Karpas-422 (cell line): ENCODE measurements at regions not wholly inside any gene's neighbourhood (a gene's known extent, or its start where the extent isn't known, plus 50 kb on each side); places are given as distances from the start of the nearest gene placed in this dataset.
A peak's percentile ranks its signal among the peaks of the same experiment; 100 is the strongest.

Experiments used
- DNase-seq: peaks from one replicate; pipeline ENCODE4 v3.0.0-alpha.2; 2015
- H2AFZ ChIP-seq: fragments of 200-600 bp; sonication (generic); 2 replicates; pipeline ENCODE4 v1.6.1; 2014; ENCODE audit warnings: antibody characterized with exemption, low read length, mixed read lengths
- H3K27ac ChIP-seq: fragments of 200-600 bp; sonication (generic); 2 replicates; pipeline ENCODE4 v1.5.1; 2014; ENCODE audit warnings: mild to moderate bottlenecking, low read length, moderate library complexity
- H3K27me3 ChIP-seq: fragments of 200-600 bp; sonication (generic); 2 replicates; pipeline ENCODE4 v1.6.1; 2014; ENCODE audit warnings: low read length, mixed read lengths
- H3K36me3 ChIP-seq: fragments of 200-600 bp; sonication (generic); 2 replicates; pipeline ENCODE4 v1.6.1; 2014; ENCODE audit warnings: low read length, mixed read lengths; ENCODE audit not compliant: insufficient read depth
- H3K4me1 ChIP-seq: fragments of 200-600 bp; sonication (generic); 2 replicates; pipeline ENCODE4 v1.6.1; 2014; ENCODE audit warnings: mild to moderate bottlenecking, low read length, mixed read lengths
- H3K4me2 ChIP-seq: fragments of 200-600 bp; sonication (generic); 2 replicates; pipeline ENCODE4 v1.6.1; 2014; ENCODE audit warnings: low read length, low read depth, mild to moderate bottlenecking; ENCODE audit not compliant: poor library complexity, severe bottlenecking
- H3K4me3 ChIP-seq: fragments of 200-600 bp; sonication (generic); 2 replicates; pipeline ENCODE4 v1.5.1; 2014; ENCODE audit warnings: mild to moderate bottlenecking, antibody characterized with exemption, low read length, mixed read lengths
- H3K79me2 ChIP-seq: fragments of 200-600 bp; sonication (generic); 2 replicates; pipeline ENCODE4 v1.6.1; 2014; ENCODE audit warnings: mild to moderate bottlenecking, low read length, mixed read lengths
- H3K9ac ChIP-seq: fragments of 200-600 bp; sonication (generic); 2 replicates; pipeline ENCODE4 v1.6.0; 2014; ENCODE audit warnings: low read length
- H3K9me2 ChIP-seq: fragments of 200-600 bp; sonication (generic), shearing (Covaris generic); replicated peaks from 2 replicates; pipeline ENCODE4 v1.6.0; 2014; ENCODE audit warnings: mild to moderate bottlenecking, low read length, moderate library complexity; ENCODE audit not compliant: insufficient read depth
- H3K9me3 ChIP-seq: fragments of 300-700, 200-600 bp; sonication (generic); 2 replicates; pipeline ENCODE4 v1.6.1; 2014; ENCODE audit warnings: low read length, mixed read lengths
- H4K20me1 ChIP-seq: fragments of 200-600 bp; sonication (generic); 2 replicates; pipeline ENCODE4 v1.6.1; 2014; ENCODE audit warnings: mild to moderate bottlenecking, antibody characterized with exemption, low read length, low read depth; ENCODE audit not compliant: insufficient read depth

DNA sequence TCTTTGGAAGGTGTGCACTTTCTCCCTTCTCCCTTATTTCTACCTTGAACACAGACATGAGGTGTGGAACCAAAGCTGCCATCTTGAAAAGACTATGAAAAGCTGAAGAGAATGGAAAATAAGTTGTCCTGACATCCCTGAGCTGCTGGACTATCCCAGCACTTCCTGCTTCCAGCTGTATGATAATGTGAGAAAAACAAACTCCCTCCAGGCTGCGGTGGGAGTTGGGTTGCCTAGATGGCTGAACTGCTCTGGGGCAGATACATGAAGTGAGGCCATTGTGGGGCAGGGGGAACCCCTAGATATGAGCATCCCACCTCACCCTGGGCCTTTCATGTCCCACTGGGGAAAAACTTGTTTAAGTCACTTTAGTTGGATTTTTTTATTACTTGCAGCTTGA lies 82.4 kb downstream of the BOD1 start:
- no peaks in the 10 kb centered on the region for H4K20me1 ChIP-seq
- H3K79me2 ChIP-seq = no peaks in the 10 kb centered on the region
- DNase-seq = no peak
- no peaks in the 10 kb centered on the region for H3K9me3 ChIP-seq
- H2AFZ ChIP-seq = no peak overlapping the region
- no peaks in the 10 kb centered on the region for H3K36me3 ChIP-seq
- H3K4me1 ChIP-seq = peaks cover 6% of the 10 kb centered on the region
- no peak overlapping the region for H3K9ac ChIP-seq
- H3K4me2 ChIP-seq = no peak overlapping the region
- H3K27me3 ChIP-seq = no peaks in the 10 kb centered on the region
- no peak overlapping the region for H3K27ac ChIP-seq
- no peak overlapping the region for H3K4me3 ChIP-seq
- H3K9me2 ChIP-seq = no peaks in the 10 kb centered on the region

DNA sequence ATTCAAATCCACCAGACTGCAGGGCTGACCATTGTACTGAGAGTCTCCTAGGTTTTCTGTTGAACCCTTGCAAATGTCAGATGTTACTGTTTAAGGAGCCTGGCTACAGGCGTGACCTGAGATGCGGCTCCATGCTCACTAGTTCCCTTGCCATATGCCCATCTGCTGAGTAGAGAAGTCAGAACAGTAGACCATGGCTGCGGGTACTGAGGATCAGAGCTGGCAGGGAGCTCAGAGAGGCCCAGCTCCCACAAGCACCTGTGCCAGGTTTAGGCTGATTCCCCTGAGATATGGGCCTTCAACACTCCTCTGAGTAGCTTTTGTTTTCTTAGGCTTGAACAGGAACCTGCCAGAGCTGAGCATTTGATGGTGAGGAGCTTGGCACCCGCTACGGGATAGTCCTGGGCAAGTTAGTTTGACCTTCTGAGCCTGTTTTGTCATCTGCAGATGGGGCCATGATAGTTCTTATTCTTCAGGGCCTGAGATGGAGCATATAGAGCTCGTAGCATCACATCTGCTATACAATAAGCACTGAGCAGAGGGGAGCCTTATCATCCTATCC lies 83.7 kb downstream of the BOD1 start:
- Histone ChIP-seq H4K20me1 (no peaks in the 10 kb centered on the region), H3K27ac (no peak overlapping the region), H2AFZ (no peak overlapping the region), H3K4me3 (no peak overlapping the region), H3K27me3 (no peaks in the 10 kb centered on the region), H3K9me2 (no peaks in the 10 kb centered on the region), H3K36me3 (no peaks in the 10 kb centered on the region), H3K4me2 (no peak overlapping the region), H3K9me3 (no peaks in the 10 kb centered on the region), H3K9ac (no peak overlapping the region), H3K4me1 (peaks cover 6% of the 10 kb centered on the region), H3K79me2 (no peaks in the 10 kb centered on the region)
- DNase-seq = no peak

DNA sequence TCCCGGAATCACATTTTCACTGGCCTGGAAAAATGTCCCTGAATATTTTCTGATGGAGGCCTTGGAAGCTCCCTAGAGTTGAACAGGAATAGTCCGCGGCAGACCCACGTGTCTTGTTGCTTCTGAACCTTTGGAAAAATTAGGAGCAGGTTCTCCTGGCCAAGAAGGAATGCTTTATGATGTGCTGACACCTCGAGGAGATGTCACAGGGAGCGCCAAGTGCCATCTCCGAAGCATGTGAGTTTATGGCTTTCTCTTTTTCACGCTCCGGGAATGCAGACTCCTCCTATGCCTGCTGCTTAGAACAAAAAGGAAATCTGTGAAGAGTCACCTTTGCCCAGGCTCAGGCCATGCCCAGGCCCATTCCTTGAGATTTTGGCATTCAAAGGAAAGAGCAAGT lies 84.6 kb downstream of the BOD1 start:
- Histone ChIP-seq H3K79me2 (no peaks in the 10 kb centered on the region), H3K9me2 (no peaks in the 10 kb centered on the region), H3K36me3 (no peaks in the 10 kb centered on the region), H3K4me2 (no peak overlapping the region), H3K9me3 (no peaks in the 10 kb centered on the region), H3K4me1 (peaks cover 6% of the 10 kb centered on the region), H4K20me1 (no peaks in the 10 kb centered on the region), H3K4me3 (no peak overlapping the region), H3K27me3 (no peaks in the 10 kb centered on the region), H2AFZ (no peak overlapping the region), H3K9ac (no peak overlapping the region), H3K27ac (no peak overlapping the region)
- DNase-seq = no peak

DNA sequence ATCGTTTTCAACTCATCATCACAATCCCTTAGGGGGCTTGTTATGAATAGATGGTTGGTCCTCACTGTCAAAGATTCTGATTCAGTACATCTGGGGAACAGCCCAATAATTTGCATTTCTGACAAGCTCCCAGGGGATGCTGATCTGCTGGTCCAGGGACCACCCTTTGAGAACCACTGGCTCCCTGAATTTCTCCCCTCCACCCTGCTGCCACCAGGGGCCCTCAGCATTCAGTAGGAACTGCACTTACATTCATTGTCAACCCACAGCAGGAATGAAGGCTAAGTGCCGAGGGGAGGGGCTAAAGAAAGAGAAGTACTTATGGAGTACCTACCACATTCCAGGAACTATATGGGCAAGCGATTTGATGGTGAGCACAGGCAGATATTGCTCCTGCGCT lies 85.9 kb downstream of the BOD1 start:
- H3K36me3 ChIP-seq = no peaks in the 10 kb centered on the region
- H3K9me2 ChIP-seq = no peaks in the 10 kb centered on the region
- H3K9ac ChIP-seq = no peak overlapping the region
- H3K27me3 ChIP-seq = no peaks in the 10 kb centered on the region
- H3K4me3 ChIP-seq = no peak overlapping the region
- H3K79me2 ChIP-seq = no peaks in the 10 kb centered on the region
- no peaks in the 10 kb centered on the region for H4K20me1 ChIP-seq
- H3K4me1 ChIP-seq = peaks cover 6% of the 10 kb centered on the region
- H2AFZ ChIP-seq = no peak overlapping the region
- peak; percentile 60 for DNase-seq
- H3K9me3 ChIP-seq = no peaks in the 10 kb centered on the region
- H3K27ac ChIP-seq = no peak overlapping the region
- H3K4me2 ChIP-seq = no peak overlapping the region

DNA sequence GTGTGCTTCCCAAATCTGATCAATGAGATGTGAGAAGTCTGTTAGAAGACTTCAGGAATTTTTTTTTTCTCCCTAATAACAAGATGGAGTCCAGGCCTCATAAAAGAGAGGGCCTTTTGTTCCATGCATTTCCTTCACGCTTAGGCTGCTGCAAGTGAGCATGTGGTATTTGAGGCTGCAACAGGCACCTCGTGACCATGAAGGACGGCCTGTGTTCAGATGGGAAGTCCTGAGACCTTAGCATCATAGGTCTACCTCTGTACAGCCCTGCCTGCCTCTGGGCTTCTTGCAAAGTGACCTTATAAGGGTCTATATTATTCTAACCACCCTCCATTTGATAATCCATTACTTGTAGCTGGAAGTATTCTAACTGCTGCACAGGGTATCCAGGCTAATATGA lies 86.6 kb downstream of the BOD1 start:
- H4K20me1 ChIP-seq = no peaks in the 10 kb centered on the region
- no peak overlapping the region for H3K4me3 ChIP-seq
- no peak overlapping the region for H2AFZ ChIP-seq
- H3K9me3 ChIP-seq = no peaks in the 10 kb centered on the region
- no peak overlapping the region for H3K27ac ChIP-seq
- H3K4me2 ChIP-seq = no peak overlapping the region
- H3K9ac ChIP-seq = no peak overlapping the region
- no peaks in the 10 kb centered on the region for H3K9me2 ChIP-seq
- no peaks in the 10 kb centered on the region for H3K27me3 ChIP-seq
- no peaks in the 10 kb centered on the region for H3K79me2 ChIP-seq
- H3K36me3 ChIP-seq = no peaks in the 10 kb centered on the region
- H3K4me1 ChIP-seq = peaks cover 6% of the 10 kb centered on the region
- no peak for DNase-seq

DNA sequence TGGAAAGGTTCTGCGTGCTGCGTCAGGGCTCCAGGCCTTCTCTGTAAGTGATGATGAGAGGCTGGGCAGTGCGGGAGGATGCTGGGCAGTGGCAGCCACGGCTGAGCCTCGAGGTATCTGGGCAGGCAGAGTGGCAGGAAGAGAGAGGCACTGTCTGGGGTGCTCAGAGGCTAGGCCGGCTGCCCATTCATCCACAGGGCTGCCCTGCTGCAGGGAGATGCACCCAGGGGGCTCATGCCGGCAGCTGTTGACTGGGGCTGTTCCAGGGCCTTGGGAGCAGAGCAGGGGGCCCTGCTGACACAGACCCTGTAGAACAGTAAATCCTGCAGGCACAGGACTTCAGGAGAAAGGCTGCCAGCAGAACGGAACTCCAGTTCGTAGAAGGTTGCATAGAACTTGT lies 88.8 kb downstream of the BOD1 start:
- no peak overlapping the region for H3K4me3 ChIP-seq
- no peak overlapping the region for H2AFZ ChIP-seq
- H3K27ac ChIP-seq = no peak overlapping the region
- H3K36me3 ChIP-seq = no peaks in the 10 kb centered on the region
- H3K9me3 ChIP-seq = no peaks in the 10 kb centered on the region
- H3K9ac ChIP-seq = no peak overlapping the region
- no peaks in the 10 kb centered on the region for H3K79me2 ChIP-seq
- no peaks in the 10 kb centered on the region for H3K9me2 ChIP-seq
- H4K20me1 ChIP-seq = no peaks in the 10 kb centered on the region
- no peak overlapping the region for H3K4me2 ChIP-seq
- peaks cover 6% of the 10 kb centered on the region for H3K4me1 ChIP-seq
- no peaks in the 10 kb centered on the region for H3K27me3 ChIP-seq
- no peak for DNase-seq

DNA sequence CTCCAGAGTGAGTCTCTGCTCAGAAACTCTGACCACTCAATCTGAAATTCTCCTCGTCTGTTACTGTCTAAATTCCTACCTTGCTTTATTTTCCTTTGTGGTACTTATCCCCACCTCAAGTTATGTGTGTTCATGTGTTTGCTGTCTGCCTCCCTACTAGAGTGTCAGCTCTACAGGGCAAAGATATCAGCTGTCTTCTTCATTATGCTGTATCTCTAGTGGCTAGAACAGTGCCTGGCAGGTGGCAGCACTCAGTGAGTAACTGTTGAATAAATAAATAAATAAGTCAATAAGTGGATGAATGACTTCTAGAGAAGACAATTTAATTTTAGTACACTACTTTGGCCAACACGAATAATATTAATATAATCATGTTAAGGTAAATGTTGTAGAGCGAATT lies 92.3 kb downstream of the BOD1 start:
- no peaks in the 10 kb centered on the region for H4K20me1 ChIP-seq
- no peak overlapping the region for H3K4me3 ChIP-seq
- DNase-seq = no peak
- no peak overlapping the region for H3K4me2 ChIP-seq
- H2AFZ ChIP-seq = no peak overlapping the region
- H3K9ac ChIP-seq = no peak overlapping the region
- no peaks in the 10 kb centered on the region for H3K27me3 ChIP-seq
- no peaks in the 10 kb centered on the region for H3K79me2 ChIP-seq
- H3K9me3 ChIP-seq = no peaks in the 10 kb centered on the region; the same call in 1 of the 2 replicates
- H3K36me3 ChIP-seq = no peaks in the 10 kb centered on the region
- H3K9me2 ChIP-seq = no peaks in the 10 kb centered on the region
- H3K27ac ChIP-seq = no peak overlapping the region
- no peaks in the 10 kb centered on the region for H3K4me1 ChIP-seq

DNA sequence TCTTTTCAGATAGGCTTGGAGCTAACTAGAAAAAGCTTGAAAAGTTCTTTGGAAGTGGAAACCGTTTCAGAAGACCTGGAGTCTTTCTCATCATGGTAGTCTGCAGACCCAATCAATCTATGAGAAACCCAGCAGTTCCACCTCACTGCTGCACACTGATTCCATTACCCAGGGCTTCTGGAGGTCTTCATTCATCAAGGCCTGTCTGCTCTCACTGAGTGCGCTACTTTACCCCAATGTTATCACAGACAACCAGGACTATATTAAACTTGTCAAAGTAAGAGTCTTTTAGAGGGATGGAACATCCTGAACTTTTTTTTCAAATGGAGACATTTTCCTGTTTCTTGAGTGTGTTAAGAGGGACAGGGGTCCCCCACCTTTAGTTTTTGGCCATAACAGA lies 93.1 kb downstream of the BOD1 start:
- Histone ChIP-seq H3K27ac (no peak overlapping the region), H3K9me2 (no peaks in the 10 kb centered on the region), H3K9me3 (no peaks in the 10 kb centered on the region; the same call in 1 of the 2 replicates), H2AFZ (no peak overlapping the region), H3K4me3 (no peak overlapping the region), H3K4me1 (peaks cover 2% of the 10 kb centered on the region), H4K20me1 (no peaks in the 10 kb centered on the region), H3K36me3 (no peaks in the 10 kb centered on the region), H3K79me2 (no peaks in the 10 kb centered on the region), H3K9ac (no peak overlapping the region), H3K4me2 (no peak overlapping the region), H3K27me3 (no peaks in the 10 kb centered on the region)
- DNase-seq = no peak

DNA sequence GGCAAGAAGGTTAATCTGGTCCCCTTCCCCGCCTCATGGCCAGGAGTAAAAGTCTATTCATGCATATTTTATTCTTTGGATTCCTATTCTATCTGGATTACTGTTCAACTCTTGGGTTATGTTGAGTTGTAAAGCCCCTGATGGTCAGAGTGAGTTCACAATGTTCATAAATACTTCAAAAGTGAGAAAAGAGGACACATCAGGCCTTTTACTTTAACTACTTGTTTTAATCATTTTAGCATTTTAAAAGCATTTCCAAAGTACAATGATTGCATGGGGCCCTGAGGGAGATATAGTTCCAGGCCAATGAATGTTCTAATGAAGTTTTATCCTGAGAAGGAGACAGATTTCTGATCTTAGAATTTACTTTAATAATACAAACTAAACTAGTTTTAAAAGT lies 93.9 kb downstream of the BOD1 start:
- Histone ChIP-seq H3K4me3 (no peak overlapping the region), H3K9me2 (no peaks in the 10 kb centered on the region), H2AFZ (no peak overlapping the region), H3K4me2 (no peak overlapping the region), H3K27ac (no peak overlapping the region), H4K20me1 (no peaks in the 10 kb centered on the region), H3K79me2 (no peaks in the 10 kb centered on the region), H3K27me3 (no peaks in the 10 kb centered on the region), H3K9ac (no peak overlapping the region), H3K36me3 (no peaks in the 10 kb centered on the region), H3K9me3 (no peaks in the 10 kb centered on the region; the same call in 1 of the 2 replicates), H3K4me1 (peaks cover 5% of the 10 kb centered on the region)
- DNase-seq = no peak
